Activated CD4-positive, alpha-beta T cell treated with anti-CD3 and anti-CD28 coated beads, Interleukin-2, amount 50 U/mL, for 48 hours (primary cell): ENCODE measurements at regions not wholly inside any gene's neighbourhood (a gene's known extent, or its start where the extent isn't known, plus 50 kb on each side); places are given as distances from the start of the nearest gene placed in this dataset.
"Not testable (repeated sequence)": the region's sequence is repeated elsewhere in the genome, so short reads cannot be mapped to it uniquely, and the experiment has no call there.

Experiments used
- DNase-seq, 2 experiments: peaks; one replicate each; pipeline ENCODE4 v3.0.0-alpha.2; 2020

DNA sequence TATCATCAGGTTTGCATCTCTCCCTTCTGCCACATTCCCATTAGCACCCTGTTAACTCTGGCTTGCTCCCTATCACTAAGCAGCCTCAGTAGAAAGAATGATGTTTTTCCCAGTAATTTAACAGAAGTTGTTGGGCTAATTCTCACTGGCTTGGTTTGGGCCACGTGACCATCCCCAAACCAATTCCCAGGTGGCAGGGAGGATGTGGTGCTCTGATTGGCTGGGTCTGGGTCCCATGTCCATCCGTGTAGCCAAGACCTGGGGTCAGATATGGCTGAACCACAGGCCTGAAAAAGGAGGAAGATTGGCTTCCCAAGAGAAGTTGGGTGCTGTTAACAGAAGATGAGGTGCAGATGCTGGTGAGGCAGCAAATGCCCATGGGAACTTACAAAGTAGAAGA, 122.0 kb downstream of the BOD1 start:
- DNase-seq: no peak

DNA sequence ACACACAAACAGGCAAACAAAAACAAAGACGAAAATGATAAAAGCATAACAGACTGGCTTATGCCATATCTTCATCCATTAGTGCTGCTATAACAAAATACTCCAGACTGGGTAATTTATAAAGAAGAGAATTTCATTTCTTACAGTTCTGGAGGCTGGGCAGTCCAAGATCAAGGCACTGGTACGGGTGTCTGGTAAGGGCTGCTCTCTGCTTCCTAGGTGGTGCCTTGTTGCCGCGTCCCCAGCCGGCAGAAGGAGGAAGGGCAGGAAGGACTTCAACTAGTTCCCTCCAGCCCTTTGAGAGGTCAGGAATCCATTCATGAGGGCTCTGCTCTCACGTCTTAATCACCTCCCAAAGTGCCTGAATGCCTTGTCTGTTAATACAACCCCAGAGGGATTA, 122.6 kb downstream of the BOD1 start:
- DNase-seq: no peak

DNA sequence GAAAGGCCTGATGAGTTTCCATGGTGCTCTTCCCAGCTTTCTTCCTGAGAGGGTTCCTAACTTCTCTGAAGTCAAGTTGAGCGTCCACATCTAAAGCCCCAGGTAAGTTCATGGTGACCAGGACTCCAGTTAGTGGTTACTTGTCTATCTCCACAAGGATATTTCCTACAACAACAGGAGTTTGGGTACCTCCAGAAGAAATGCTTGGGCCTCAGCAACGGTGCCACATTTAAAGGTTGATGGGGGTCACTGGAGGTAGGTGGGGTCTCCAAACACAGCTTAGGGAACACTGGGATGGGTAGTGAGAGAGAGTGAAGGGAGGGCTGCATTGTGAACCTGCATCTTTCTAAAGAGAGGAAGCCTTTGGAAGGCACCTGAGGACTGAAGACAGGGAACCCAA, 123.4 kb downstream of the BOD1 start:
- DNase-seq: no peak

DNA sequence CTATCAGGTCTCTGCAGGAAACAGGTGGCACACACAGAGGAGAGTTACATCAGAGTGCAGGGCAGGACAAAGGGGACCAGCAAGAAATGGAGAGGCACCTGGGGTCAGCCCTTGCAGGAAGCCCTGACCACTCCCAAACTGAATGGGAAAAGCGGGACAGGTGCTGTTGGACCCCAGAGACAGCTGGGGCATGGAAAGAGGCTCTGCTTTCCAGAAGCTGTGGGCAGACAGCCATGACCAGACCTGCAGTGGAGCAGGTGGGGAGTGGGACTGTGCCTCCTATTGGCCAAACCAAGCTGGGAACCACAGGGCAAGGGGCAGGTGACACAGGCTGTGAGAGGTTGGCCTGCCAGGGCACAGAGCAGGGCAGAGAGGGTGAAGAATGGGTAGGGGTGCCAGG, 125.8 kb downstream of the BOD1 start:
- DNase-seq: no peak

DNA sequence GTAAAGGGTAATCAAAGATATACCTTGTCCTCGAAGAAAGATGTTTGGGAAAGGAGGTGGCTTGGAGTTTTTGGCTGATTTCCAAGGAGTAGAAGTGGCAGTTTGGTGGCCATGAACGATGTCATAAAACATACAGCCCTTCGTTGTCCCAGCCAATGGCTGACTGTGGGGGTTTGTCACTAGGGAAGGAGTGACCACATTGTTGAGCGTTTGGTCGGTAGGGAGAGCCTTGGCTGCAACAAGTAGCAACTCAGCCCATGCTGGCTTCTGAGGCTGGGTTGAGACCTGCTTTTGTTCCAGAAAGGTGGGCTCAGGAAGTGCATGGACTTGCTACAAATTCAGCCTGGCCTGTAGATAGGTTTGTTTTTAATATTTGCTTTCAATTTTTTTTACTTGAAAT, 128.3 kb downstream of the BOD1 start:
- DNase-seq: no peak

DNA sequence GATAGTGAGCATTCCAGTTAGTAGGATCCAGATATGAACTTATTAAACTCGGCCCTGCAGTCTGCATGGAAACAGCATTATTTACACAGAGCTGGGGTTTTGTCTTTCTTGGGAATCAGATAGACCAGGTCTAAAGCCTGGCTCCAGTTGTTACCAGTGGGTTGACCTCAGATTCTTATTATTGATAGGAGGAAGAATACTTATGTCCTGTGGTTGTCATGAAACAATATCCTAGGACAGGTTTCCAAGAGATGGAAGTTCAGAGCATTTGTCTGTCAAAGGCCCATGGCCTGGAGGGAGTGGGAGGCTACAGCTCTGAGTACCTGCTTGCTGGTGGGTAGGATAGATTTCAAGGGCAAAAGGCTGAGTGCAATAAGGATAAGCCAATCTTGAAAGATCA, 129.2 kb downstream of the BOD1 start:
- DNase-seq: no peak

DNA sequence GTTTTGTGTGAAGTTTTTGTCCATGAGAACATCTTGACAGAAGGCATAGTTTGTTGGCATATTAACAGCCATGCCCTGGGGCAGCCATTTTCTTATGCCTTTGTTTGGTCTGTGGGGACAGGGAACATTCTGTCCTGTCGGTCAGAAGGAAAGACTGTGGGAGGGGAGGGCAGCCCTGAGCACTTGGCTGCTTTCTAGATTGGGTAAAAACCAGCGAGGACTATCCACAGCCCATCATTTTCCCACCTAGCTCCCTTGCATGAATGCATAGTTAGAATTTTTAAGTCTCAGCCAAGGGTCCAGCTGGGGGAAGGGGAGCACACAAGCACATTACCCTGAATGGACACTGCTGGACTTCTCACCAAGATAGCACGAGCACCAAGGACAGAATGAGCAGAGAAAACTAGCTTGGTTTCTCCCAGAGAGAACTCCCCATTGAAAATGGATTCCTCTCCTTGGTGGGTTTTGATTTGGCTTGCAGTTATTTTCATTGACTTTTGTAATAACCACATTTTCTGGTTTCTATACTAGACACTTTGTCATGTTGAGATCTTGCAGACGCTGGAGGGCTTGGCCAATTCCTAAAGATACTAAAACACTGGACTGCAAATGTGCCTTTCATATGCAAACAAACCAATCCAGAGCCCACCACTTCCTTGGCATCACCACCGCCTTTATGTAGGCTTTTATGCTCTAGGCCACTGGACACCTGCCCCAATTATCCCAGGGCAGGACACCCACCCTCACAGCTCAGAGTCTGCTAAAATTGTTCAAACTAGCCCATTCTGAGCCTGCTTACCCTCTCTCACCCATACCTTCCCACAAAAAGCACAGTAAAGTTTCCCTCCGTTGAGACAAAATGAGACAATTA, 129.9 kb downstream of the BOD1 start:
- DNase-seq: no peak

DNA sequence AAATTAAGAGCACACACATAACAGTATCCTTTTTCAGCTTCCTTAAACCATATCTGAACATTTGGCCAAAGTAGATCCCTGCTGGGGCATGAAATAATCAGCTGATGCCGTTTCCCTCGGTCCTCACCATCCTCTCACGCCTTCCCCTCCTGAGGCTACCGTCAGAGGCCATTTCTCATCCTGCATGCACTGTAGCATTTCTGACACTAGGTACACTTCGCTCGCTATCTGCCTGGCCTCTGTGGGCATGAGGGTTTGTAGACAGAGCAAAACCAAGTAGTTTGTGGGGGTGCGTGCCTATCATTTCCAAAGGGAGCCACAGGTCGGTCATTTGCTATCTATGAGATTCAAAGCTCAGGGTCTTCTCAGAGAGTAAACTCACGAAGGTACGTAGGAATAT, 131.9 kb downstream of the BOD1 start:
- no peak for DNase-seq

DNA sequence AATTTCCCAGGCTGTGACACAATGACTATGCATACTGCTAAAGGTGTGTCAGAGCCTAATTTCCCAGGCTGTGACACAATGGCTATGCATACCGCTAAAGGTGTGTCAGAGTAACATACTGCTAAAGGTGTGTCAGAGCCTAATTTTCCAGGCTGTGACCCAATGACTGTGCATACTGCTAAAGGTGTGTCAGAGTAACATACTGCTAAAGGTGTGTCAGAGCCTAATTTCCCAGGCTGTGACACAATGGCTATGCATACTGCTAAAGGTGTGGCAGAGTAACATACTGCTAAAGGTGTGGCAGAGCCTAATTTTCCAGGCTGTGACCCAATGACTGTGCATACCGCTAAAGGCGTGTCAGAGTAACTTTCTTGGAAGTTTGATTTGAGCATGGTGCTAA, 132.9 kb downstream of the BOD1 start:
- DNase-seq: not testable (repeated sequence)

DNA sequence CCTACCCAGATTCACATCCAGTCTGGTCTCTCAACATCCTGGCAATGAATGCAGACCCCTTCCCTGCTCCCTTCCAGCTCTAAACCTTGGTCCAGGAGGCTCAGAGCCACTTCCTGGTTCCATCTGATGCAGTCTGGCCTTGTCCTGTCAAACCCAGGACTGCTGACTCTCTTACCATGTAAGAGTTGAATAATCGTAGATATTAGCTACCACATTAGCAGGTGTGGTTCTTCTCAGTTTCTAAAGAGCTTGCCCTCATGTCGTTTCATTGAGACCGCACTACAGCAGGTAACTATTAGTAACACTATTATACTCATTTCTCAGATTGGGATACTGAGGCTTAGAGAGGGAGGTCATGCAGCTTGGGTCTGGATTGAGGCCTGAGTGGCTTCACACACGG, 133.3 kb downstream of the BOD1 start:
- DNase-seq: no peak

DNA sequence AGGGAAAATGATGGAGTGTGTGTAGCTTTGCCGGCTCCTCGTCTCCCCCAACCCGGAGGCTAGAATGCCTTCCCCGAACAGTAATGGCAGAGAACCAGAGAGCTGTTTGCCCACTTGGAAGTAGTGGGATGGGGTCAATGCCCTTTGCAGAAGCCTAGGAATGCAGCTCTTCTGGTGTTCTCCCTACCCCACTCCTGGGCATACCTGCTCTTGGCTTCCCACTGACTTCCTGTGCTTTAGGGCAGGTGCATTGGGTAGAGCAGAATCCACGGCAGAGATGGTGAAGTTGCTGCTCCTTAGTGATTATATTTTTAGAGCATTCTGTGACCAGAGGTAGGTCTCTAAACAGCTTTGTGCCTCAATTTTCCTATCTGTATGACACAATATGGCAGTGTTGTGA, 134.6 kb downstream of the BOD1 start:
- no peak for DNase-seq

DNA sequence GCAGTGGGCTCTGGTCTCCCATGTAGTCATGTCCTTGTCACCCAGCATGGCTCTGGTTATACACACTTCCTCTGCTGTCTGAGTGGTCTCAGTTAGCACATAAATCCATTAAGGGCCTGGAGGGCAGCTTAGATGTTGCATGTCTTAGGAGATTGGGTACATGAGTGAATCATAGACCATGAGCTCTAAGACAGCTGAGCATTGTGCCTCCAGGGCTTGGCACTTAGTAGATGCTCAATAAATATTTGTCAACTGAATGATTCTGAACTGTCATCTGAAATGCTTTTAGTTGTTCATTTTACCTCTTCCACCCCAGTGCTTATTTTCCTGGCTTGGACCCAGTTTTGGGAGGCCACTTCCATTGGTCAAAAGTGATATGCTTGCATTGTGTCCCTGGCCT, 135.6 kb downstream of the BOD1 start:
- no peak for DNase-seq

DNA sequence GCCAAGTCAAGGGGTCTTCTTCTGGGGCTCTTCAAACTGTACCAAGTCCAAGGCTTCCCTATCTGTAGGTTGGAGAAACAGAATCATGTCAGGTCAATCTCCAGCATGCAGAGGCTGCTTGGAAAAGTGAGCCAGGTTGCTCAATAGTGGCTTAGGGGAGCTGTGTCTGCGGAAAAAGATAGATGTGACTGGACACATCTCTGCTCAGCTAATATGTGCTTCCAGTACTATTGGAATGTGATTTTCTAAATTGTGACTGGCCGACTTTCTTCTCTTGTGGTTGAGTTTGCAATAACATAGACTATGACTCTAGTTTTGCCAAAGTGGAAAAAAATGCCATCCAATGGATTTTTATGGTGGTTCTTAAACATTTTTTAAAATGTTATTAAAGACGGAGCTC, 136.7 kb downstream of the BOD1 start:
- no peak for DNase-seq

DNA sequence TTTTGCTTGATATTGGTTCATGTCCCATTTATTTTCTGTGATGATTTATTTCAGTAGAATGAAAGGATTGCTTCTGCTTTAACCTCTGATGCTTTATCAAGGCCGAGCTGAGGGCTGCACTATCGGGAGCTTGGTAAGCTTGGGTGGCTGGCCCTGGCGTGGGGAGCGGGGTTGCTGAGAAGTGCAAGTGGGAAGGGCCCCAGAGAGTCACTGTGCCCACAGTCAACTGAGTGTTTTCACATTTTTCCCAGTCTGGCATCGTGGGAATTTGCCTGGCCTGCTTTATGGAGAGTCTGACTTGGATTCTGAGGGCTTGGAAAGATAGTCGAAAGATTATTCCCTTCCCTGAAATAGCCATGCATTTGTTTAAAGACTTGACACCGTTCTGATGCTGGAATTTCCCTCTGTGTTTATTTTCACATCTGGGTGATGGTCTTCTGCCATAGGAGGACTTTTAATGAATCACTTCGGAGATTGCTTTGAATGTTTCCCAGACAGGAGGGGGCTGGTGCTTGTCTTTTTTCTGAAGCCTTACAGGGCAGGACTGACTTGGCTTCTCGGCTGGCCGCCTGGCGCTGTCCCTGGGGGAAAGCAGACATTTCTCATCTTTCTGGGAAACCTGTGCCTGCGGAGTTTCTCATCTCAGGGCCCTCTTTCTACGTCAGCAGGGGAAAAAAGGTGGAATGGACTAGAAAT, 139.0 kb downstream of the BOD1 start:
- DNase-seq: no peak

DNA sequence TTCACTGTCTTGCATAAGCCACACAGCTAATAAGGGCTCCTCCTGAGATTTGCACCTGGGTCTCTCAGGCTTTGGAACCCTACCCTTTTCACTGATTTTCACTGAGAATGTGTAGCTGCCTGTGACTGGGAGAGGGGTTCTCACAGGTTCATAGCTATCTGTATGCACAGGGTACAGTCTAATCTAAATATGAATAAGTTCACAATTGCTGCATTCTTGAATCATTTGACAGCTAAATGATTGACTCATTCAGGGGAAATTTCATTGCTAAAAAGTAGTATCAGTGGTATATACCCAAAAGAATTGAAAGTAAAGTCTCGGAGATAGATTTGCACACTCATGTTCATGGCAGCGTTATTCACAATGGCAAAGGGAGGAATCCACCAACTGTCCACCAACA, 140.7 kb downstream of the BOD1 start:
- no peak for DNase-seq

DNA sequence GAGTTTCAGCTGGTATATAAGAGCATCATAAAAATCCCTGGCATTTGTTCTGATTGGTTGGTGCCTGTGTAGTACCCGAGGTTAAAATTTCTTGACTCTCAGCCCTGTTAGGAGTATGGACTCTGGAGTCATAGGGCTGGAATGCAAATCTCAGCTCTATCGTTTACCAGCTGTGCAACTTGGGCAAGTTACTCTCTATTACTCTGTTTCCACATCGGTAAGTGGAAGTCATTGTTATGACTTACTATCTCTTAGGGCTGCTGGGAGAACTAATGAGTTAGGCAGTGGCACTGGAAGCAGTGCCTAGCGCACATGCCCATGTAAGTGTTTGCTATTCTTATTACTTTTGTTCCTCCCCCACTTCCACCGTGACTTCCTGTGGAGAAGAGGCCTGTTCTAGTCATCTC, 141.6 kb downstream of the BOD1 start:
- no peak for DNase-seq

DNA sequence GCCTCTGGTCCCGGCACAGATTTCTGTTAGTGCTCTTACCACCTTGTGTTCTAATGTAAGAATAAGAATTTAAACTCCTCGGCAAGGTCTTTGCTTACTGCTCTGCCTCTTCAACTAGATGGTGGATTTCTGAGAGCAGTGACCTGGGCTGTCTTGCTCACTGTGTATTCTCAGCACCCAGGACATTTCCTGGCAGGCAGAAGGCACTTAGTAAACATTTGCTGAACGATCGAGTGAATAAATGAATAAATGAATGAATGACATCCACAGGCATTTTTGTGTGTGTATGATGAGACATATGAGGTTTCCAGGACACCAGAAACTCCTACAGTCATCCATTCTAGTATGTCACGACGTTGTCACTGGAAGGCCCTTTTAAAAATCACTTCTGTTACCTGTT, 143.2 kb downstream of the BOD1 start:
- DNase-seq: no peak

DNA sequence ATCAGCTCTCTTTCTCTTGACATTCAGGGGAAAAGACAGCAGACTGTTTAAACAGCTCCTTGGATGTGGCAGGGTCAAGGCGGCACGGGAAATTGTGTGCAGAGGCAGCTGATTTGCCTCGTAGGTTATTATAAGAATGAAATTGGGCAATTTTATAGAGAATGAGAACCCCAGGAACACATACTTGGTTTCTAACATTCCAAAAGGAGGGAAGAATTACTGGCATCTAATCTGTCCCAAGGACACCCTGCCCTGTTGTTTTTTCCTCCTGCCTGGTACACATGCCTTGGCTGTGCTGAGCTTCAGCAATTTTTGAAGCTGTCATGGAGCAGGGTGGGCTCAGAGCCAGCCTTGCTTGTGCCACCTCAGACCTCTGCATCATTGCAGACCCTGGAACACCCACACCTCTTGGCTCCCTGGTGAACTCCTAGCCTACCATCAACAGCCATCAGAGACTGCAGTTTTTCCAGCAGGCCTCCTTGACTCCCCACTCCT, 143.6 kb downstream of the BOD1 start:
- no peak for DNase-seq

DNA sequence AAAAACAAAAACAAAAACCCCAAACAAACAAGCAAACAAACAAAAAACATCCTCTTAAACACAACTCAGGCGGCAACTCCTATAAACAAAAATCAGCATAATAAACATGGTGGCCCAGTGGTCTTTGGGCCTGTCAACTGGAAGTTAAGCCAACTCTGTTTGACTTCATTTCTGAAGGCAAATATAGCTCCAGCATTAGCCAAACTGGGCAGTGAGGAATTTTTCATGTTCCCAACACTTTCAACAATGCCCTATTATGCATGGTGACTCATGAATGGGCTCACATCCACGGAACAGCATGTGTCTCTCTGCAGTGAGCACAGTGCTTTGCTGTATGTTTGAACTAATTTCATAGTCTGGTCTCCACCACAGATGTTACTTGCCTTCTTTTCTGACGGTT, 143.9 kb upstream of the STC2 start:
- no peak for DNase-seq

DNA sequence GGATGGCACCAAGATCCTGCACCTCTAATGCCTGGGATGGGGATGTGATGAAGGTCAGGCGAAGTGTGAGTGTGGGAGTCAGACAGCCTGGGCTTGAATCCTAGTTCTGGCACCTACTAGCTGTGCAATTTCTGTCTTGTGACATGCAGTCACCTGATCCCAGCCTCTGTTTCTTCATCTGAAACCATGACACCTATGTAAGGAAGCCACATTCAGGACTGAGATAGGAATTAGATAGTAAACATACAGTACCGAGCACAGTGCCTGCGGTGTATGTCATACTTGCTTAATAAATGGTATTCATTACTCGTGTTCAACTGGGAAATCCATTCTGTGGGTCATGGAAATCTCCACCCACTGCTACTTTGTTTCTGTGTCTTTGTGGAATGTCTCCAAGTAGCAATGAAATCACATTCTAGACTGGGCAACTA, 140.6 kb upstream of the STC2 start:
- no peak for DNase-seq

DNA sequence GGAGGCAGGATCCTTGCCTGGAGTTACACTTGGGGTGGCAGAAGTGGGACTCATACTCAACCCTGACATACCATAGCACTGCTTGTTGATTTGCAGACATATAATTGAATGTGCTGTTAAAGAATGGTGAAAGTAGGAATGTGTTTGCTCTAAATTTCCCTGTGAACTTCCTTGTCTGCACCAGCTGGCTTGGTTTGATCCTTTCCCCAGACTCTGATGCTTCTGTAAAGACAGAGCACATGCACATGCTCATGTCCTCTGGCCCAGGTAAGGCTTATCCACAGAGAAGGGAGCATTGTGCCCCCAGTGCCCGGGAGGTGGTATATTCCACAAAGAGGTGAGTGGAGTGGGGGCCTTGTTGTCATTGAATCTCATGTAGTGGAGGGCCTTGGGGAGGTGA, 138.0 kb upstream of the STC2 start:
- no peak for DNase-seq

DNA sequence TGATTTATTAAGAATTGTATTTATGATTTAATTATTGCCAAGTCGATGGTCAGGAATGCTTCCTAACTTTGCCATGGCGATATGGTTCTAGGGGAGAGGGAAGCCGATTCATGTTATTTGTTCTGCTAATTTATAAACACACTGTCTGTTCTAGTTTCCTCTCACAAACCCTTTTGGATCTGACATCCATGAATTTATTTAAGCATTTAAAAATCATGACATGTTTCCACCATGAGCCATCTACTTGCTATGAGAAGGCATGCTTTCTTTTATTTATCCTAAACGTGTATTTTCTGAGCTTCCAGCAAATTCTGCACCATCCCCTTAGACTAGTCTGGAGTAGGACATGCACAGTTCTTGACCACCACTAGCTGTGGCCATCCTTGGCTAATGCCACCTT, 136.6 kb upstream of the STC2 start:
- DNase-seq: no peak

DNA sequence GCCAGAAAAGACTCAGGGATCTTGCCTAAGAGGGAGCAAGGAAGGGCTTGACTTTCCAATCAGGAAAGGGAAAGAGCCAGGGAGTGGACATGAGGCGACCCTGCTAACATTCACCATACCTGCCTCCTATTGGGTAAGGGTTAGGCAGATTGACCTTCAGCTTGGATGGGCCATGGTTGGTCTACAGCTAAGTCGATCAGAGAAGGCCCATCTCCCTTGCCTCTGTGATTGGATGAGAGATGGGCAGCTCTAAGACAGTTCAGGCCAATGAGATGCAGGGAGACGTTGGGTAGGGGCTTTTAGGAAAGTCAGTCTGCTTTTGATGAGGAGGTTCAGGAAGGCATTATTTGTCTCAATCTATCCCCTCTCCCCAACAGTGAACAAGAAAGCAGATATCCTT, 135.0 kb upstream of the STC2 start:
- DNase-seq: no peak

DNA sequence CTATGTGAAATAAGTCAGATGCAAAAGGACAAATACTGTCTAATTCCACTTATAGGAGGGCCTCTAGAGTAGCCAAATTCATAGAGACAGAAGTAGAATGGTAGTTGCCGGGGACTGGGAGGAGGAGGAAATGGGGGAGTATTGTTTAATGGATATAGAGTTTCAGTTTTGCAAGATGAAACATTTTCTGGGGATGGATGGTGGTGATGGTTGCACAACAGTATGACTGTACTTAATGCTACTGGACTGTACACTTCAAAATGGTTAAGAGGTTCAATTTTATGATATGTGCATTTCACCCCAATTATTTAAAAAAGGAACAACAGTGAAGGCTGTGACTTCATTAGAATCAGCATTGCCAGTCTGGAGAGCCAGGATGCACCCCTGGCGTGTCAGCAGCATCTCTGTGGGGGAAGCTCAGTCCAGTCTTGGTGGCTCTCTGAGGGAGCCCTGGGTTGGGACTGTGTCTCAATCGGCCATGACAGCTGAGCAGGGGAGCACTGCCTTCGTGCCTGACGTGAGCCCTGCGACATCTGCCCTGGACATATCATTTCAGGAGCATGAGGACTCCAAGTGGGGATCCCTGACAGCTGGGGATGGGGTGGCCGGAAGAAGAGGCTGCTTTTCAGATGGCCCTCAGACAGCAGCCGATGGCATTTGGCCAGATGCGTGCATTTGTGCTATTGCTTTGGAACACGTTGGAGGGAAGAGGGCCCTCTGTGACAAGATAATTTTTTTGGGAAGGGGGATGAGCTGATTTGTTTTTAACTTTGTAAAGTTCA, 130.8 kb upstream of the STC2 start:
- DNase-seq: no peak
